ENCODE measurements at regions not wholly inside any gene's neighbourhood (a gene's known extent, or its start where the extent isn't known, plus 50 kb on each side); places are given as distances from the start of the nearest gene placed in this dataset.

GRCh38 chr20:50434321-50434652 lies 75.9 kb upstream of the PTPN1 start:
- no peak for TF ChIP-seq CTCF (IDR thresholded peaks at IDR 0.05)
- TF ChIP-seq POLR2A (IDR thresholded peaks at IDR 0.05) = no peak

Data from lower leg skin (tissue), 3 donors.